SK-N-SH (cell line): ENCODE measurements at regions not wholly inside any gene's neighbourhood (a gene's known extent, or its start where the extent isn't known, plus 50 kb on each side); places are given as distances from the start of the nearest gene placed in this dataset.

Experiments used
- CTCF ChIA-PET: fragments of 300-600, 350-600 bp; formaldehyde crosslinking; extraction: SDS; loops from one replicate; lab custom pipeline; 2021; lab: Yijun Ruan, JAX
- POLR2A ChIA-PET: fragments of 350-600 bp; sonication (Branson Sonifier 250); formaldehyde crosslinking; extraction: SDS; loops from one replicate; lab custom pipeline; 2020; ENCODE audit warnings: antibody characterized with exemption, inconsistent platforms; lab: Yijun Ruan, JAX
- DNase-seq: peaks from one replicate; pipeline ENCODE4 v3.0.0; 2012
- H2AFZ ChIP-seq: fragments of 200-600 bp; sonication (generic); 2 replicates; pipeline ENCODE4 v1.8.1; 2016; ENCODE audit warnings: antibody characterized with exemption, mild to moderate bottlenecking, low read depth
- H3F3A ChIP-seq: fragments of 200-600 bp; sonication (generic); replicated peaks from 2 replicates; pipeline ENCODE3; 2016; ENCODE audit warnings: antibody characterized with exemption, mild to moderate bottlenecking; ENCODE audit not compliant: insufficient read depth
- H3K27ac ChIP-seq, 2 experiments: fragments of 200-500 bp in 1 of 2; fragments of 200-600 bp in 1 of 2; sonication (Bioruptor generic) in 1 of 2; sonication (generic), shearing (Covaris generic) in 1 of 2; 2 replicates each; pipeline versions ENCODE4 v1.5.1 to v1.6.1; 2014 to 2016; ENCODE audit warnings: low read depth in 2 of 2, inconsistent platforms in 1 of 2, low read length in 1 of 2, mild to moderate bottlenecking in 1 of 2, mixed read lengths in 1 of 2
- H3K27me3 ChIP-seq: fragments of 200-600 bp; sonication (generic), shearing (Covaris generic); 2 replicates; pipeline ENCODE4 v1.6.1; 2016; ENCODE audit warnings: mixed run types; ENCODE audit not compliant: insufficient read depth
- H3K36me3 ChIP-seq, 2 experiments: fragments of 200-500 bp in 1 of 2; fragments of 200-600 bp in 1 of 2; sonication (Bioruptor generic) in 1 of 2; sonication (generic) in 1 of 2; replicated peaks in 1 of 2; 2 replicates each; pipeline versions ENCODE3 to v1.5.1; 2014 to 2016; ENCODE audit warnings: low read length in 1 of 2, mild to moderate bottlenecking in 1 of 2; ENCODE audit not compliant: insufficient read depth in 2 of 2, control insufficient read depth in 1 of 2
- H3K4me1 ChIP-seq, 2 experiments: fragments of 200-500 bp in 1 of 2; fragments of 200-600 bp in 1 of 2; sonication (Bioruptor generic) in 1 of 2; sonication (generic), shearing (Covaris generic) in 1 of 2; 2 replicates each; pipeline versions ENCODE4 v1.5.1 to v1.6.1; 2014 to 2016; ENCODE audit warnings: low read depth in 1 of 2, low read length in 1 of 2, mixed run types in 1 of 2; ENCODE audit not compliant: insufficient read depth in 2 of 2, control insufficient read depth in 1 of 2
- H3K4me2 ChIP-seq: fragments of 200-600 bp; sonication (generic), shearing (Covaris generic); 2 replicates; pipeline ENCODE4 v1.6.1; 2017; ENCODE audit warnings: mixed run types
- H3K4me3 ChIP-seq, 2 experiments: fragments of 200-500 bp in 1 of 2; fragments of 200-600 bp in 1 of 2; sonication (Bioruptor generic) in 1 of 2; sonication (generic), shearing (Covaris generic) in 1 of 2; 2 replicates each; pipeline versions ENCODE4 v1.5.1 to v1.8.1; 2014 to 2016; ENCODE audit warnings: low read depth in 2 of 2, inconsistent platforms in 1 of 2, low read length in 1 of 2, mild to moderate bottlenecking in 1 of 2, mixed read lengths in 1 of 2, moderate library complexity in 1 of 2
- H3K79me2 ChIP-seq: fragments of 200-600 bp; sonication (generic); 2 replicates; pipeline ENCODE4 v1.8.1; 2017; ENCODE audit warnings: mild to moderate bottlenecking; ENCODE audit not compliant: insufficient read depth
- H3K9ac ChIP-seq: fragments of 200-600 bp; sonication (generic); 2 replicates; pipeline ENCODE4 v1.6.1; 2017; ENCODE audit warnings: mixed run types
- H3K9me2 ChIP-seq: fragments of 200-600 bp; sonication (generic); 2 replicates; pipeline ENCODE4 v1.6.1; 2017; ENCODE audit warnings: mixed run types
- H3K9me3 ChIP-seq: fragments of 200-600 bp; sonication (generic); 2 replicates; pipeline ENCODE4 v1.6.1; 2017; ENCODE audit warnings: mixed run types, mild to moderate bottlenecking, moderate library complexity
- H4K20me1 ChIP-seq: fragments of 200-600 bp; sonication (generic); 2 replicates; pipeline ENCODE4 v1.6.1; 2017; ENCODE audit warnings: mild to moderate bottlenecking, mixed run types; ENCODE audit not compliant: insufficient read depth
- CHD2 ChIP-seq: fragments of 150-350 bp; IDR thresholded peaks from 2 replicates; pipeline ENCODE4 v1.6.1; 2018; ENCODE audit warnings: low read length; ENCODE audit not compliant: partially characterized antibody
- ELF1 ChIP-seq: IDR thresholded peaks from 2 replicates; pipeline ENCODE4 v1.4.0; 2012
- EZH2phosphoT487 ChIP-seq: fragments of 200-600 bp; sonication (generic); IDR thresholded peaks from 2 replicates; pipeline ENCODE4 v1.6.1; 2017; ENCODE audit warnings: low read depth, mixed run types, mild to moderate bottlenecking, antibody characterized with exemption, moderate library complexity, borderline replicate concordance
- FOSL2 ChIP-seq: IDR thresholded peaks from 2 replicates; pipeline ENCODE4 v1.4.0; 2012; ENCODE audit warnings: low read depth, mild to moderate bottlenecking, moderate library complexity, borderline replicate concordance
- FOXJ3 ChIP-seq: sonication (generic); formaldehyde crosslinking; IDR thresholded peaks from 2 replicates; pipeline ENCODE4 v1.5.1; 2020; ENCODE audit warnings: mild to moderate bottlenecking, missing genetic modification reagents
- GATA2 ChIP-seq: sonication (generic); formaldehyde crosslinking; IDR thresholded peaks from 2 replicates; pipeline ENCODE4 v1.5.0; 2020; ENCODE audit warnings: mild to moderate bottlenecking, missing genetic modification reagents
- JUND ChIP-seq: IDR thresholded peaks from 2 replicates; pipeline ENCODE4 v1.4.0; 2012
- MEF2A ChIP-seq: IDR thresholded peaks from 2 replicates; pipeline ENCODE4 v1.4.0; 2012; ENCODE audit warnings: low read depth, borderline replicate concordance
- MXI1 ChIP-seq: IDR thresholded peaks from 2 replicates; pipeline ENCODE4 v1.6.1; 2012; ENCODE audit warnings: mild to moderate bottlenecking, low read depth, low read length, improper control_type of control experiment
- NFIC ChIP-seq: IDR thresholded peaks from 2 replicates; pipeline ENCODE4 v1.4.0; 2012; ENCODE audit warnings: borderline replicate concordance
- RAD21 ChIP-seq: IDR thresholded peaks from 2 replicates; pipeline ENCODE4 v1.6.1; 2012; ENCODE audit warnings: mild to moderate bottlenecking, low read length
- RFX5 ChIP-seq: IDR thresholded peaks from 2 replicates; pipeline ENCODE4 v1.6.1; 2012; ENCODE audit warnings: mild to moderate bottlenecking, improper control_type of control experiment, low read length
- RXRA ChIP-seq: IDR thresholded peaks from 2 replicates; pipeline ENCODE4 v1.4.0; 2012; ENCODE audit warnings: low read depth, mild to moderate bottlenecking, borderline replicate concordance
- SIN3A ChIP-seq: IDR thresholded peaks from 2 replicates; pipeline ENCODE4 v1.6.1; 2012; ENCODE audit warnings: low read depth, mild to moderate bottlenecking, low read length, moderate library complexity, borderline replicate concordance
- TAF1 ChIP-seq: IDR thresholded peaks from 2 replicates; pipeline ENCODE4 v1.6.1; 2012; ENCODE audit warnings: low read depth, mild to moderate bottlenecking, low read length, moderate library complexity, borderline replicate concordance
- TCF12 ChIP-seq: IDR thresholded peaks from 2 replicates; pipeline ENCODE4 v1.4.0; 2012
- TEAD4 ChIP-seq: IDR thresholded peaks from 2 replicates; pipeline ENCODE4 v1.4.0; 2012; ENCODE audit warnings: mild to moderate bottlenecking, borderline replicate concordance; ENCODE audit not compliant: insufficient read depth
- YY1 ChIP-seq: IDR thresholded peaks from 2 replicates; pipeline ENCODE4 v1.4.0; 2012; ENCODE audit warnings: low read depth, mild to moderate bottlenecking
- WGBS: methylation state at CpG from one replicate; pipeline ENCODE4 v1.1.6; 2017; ENCODE audit warnings: low lambda C conversion rate; 5-methylcytosine and 5-hydroxymethylcytosine counted together
- TF ChIP-seq, protein P1 (sequence below): IDR thresholded peaks from 2 replicates; pipeline ENCODE4 v1.4.0; 2012; ENCODE audit warnings: low read depth
- TF ChIP-seq, protein P2 (sequence below): IDR thresholded peaks from 2 replicates; pipeline ENCODE4; 2012
- TF ChIP-seq, protein P3 (sequence below): fragments of 200-600 bp; sonication (generic); IDR thresholded peaks from 2 replicates; pipeline ENCODE4 v1.6.1; 2017; ENCODE audit warnings: antibody characterized with exemption, mild to moderate bottlenecking, moderate library complexity

DNA sequence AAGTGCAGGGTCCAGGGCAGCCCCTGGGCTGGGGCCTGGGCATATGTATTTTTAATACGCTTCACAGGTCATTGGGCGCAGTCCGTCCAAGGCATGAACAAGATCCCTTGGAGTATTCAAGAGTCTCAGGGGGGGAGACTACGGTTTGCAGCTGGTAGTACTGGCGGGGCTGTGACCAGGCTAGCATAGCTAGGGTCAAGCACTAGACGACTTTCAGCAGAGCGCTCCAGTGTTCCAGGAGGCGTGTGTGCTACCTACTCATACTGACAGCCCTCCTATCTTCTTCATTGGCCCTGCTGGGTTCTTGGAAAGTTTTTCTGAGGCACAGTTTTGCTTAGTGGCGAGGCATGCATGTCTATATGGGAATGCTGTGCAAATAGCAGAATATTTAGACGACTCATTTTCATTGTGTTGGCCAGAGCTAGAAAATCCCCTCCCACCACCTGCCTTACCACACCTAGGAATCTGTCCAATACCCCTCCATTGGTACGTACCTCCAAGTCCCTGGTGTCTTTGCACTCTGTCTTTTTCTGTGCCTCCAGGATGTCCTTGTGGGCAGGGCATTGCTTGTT, 68.2 kb downstream of the GLI2 start:
- Histone ChIP-seq H3K4me2 (no peak overlapping the region), H2AFZ (no peak overlapping the region), H3K27ac (no peak overlapping the region), H3K9me3 (no peaks in the 10 kb centered on the region), H3K36me3 (peaks cover 3 to 7% of the 10 kb centered on the region in 2 experiments), H3F3A (no peaks in the 10 kb centered on the region), H3K4me3 (no peak overlapping the region), H3K9me2 (no peaks in the 10 kb centered on the region), H3K4me1 (peaks cover 0 to 16% of the 10 kb centered on the region in 2 experiments; a peak in 1 of 4 replicates), H3K9ac (no peak overlapping the region), H4K20me1 (peaks cover 9% of the 10 kb centered on the region; the same call in 1 of the 2 replicates), H3K27me3 (no peaks in the 10 kb centered on the region), H3K79me2 (peaks cover 11% of the 10 kb centered on the region; the same call in 1 of the 2 replicates)
- ChIA-PET POLR2A (no interaction called here), CTCF (interaction anchor here (0.8 kb wide), 1 partner anchor 69 kb away, joined by 3 read pairs; the partner anchor contains the start of gene GLI2)
- no peak for DNase-seq
- TF ChIP-seq RXRA = no peak
- no peak for TF ChIP-seq GATA2 (CRISPR knock-in tag)
- no peak for TF ChIP-seq RAD21
- TF ChIP-seq MEF2A = no peak
- no peak for TF ChIP-seq TAF1
- TF ChIP-seq, protein P1, sequence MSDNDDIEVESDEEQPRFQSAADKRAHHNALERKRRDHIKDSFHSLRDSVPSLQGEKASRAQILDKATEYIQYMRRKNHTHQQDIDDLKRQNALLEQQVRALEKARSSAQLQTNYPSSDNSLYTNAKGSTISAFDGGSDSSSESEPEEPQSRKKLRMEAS = no peak
- TF ChIP-seq MXI1 = no peak
- no peak for TF ChIP-seq YY1
- TF ChIP-seq FOXJ3 (CRISPR knock-in tag) = no peak
- TF ChIP-seq CHD2 = no peak
- no peak for TF ChIP-seq TCF12
- 78% methylated on average over 2 of the region's 11 CpGs for WGBS

DNA sequence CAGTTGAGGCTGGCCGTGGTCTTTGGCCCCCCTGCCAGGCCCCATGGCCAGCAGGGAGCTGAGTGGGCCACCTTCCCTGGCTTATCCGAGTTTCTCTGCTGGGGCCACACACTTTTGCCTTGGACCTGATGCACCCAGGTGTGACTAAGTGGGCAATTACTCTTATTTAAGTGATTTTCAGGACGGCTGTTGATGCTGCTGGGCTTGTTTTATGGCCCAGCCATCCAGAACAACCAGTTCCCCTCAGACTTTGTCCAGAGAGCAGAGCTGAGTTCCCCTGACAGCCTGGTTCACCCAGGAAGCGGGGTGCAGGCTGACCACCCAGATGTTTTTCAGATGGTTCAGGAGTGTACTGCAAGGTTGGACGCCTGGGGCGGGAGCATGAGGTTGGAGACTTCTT, 68.8 kb downstream of the GLI2 start:
- ChIA-PET POLR2A (no interaction called here), CTCF (interaction anchor here (0.7 to 0.8 kb wide), 2 partner anchors 45 to 69 kb away, joined by 3 to 4 read pairs; partner anchors contain the start of gene GLI2)
- TF ChIP-seq FOXJ3 (CRISPR knock-in tag) (no peak), FOSL2 (no peak), RFX5 (no peak), SIN3A (no peak), RXRA (no peak), NFIC (no peak), GATA2 (CRISPR knock-in tag) (no peak), EZH2phosphoT487 (no peak), TAF1 (no peak), JUND (no peak), ELF1 (no peak), YY1 (no peak), TCF12 (no peak), TEAD4 (no peak), MEF2A (no peak)
- TF ChIP-seq, protein P2, sequence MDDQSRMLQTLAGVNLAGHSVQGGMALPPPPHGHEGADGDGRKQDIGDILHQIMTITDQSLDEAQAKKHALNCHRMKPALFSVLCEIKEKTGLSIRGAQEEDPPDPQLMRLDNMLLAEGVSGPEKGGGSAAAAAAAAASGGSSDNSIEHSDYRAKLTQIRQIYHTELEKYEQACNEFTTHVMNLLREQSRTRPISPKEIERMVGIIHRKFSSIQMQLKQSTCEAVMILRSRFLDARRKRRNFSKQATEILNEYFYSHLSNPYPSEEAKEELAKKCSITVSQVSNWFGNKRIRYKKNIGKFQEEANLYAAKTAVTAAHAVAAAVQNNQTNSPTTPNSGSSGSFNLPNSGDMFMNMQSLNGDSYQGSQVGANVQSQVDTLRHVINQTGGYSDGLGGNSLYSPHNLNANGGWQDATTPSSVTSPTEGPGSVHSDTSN = no peak
- TF ChIP-seq, protein P3, sequence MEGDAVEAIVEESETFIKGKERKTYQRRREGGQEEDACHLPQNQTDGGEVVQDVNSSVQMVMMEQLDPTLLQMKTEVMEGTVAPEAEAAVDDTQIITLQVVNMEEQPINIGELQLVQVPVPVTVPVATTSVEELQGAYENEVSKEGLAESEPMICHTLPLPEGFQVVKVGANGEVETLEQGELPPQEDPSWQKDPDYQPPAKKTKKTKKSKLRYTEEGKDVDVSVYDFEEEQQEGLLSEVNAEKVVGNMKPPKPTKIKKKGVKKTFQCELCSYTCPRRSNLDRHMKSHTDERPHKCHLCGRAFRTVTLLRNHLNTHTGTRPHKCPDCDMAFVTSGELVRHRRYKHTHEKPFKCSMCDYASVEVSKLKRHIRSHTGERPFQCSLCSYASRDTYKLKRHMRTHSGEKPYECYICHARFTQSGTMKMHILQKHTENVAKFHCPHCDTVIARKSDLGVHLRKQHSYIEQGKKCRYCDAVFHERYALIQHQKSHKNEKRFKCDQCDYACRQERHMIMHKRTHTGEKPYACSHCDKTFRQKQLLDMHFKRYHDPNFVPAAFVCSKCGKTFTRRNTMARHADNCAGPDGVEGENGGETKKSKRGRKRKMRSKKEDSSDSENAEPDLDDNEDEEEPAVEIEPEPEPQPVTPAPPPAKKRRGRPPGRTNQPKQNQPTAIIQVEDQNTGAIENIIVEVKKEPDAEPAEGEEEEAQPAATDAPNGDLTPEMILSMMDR = no peak
- TF ChIP-seq, protein P1 = no peak
- Histone ChIP-seq H4K20me1 (peaks cover 9% of the 10 kb centered on the region; the same call in 1 of the 2 replicates), H3K27me3 (no peaks in the 10 kb centered on the region), H3F3A (no peaks in the 10 kb centered on the region), H3K9ac (no peak overlapping the region), H3K36me3 (peaks cover 4 to 7% of the 10 kb centered on the region in 2 experiments), H3K79me2 (peaks cover 7% of the 10 kb centered on the region; the same call in 1 of the 2 replicates), H3K4me2 (no peak overlapping the region), H3K9me3 (no peaks in the 10 kb centered on the region), H3K4me1 (peaks cover 0 to 11% of the 10 kb centered on the region in 2 experiments; a peak in 1 of 4 replicates), H2AFZ (no peak overlapping the region), H3K4me3 (no peak overlapping the region), H3K9me2 (no peaks in the 10 kb centered on the region), H3K27ac (no peak overlapping the region)
- 91% methylated on average over 6 of the region's 6 CpGs for WGBS
- no peak for DNase-seq
